Peyer's patch (tissue), 4 donors: ENCODE measurements at regions not wholly inside any gene's neighbourhood (a gene's known extent, or its start where the extent isn't known, plus 50 kb on each side); places are given as distances from the start of the nearest gene placed in this dataset.

Experiments used
- POLR2A ChIP-seq, 2 donors: fragments of 450-650 bp; IDR thresholded peaks; one replicate each; pipeline ENCODE4 v1.5.1; 2017; ENCODE audit warnings: antibody characterized with exemption in 2 of 2, mild to moderate bottlenecking in 2 of 2, moderate library complexity in 2 of 2
- TF ChIP-seq, protein P1 (sequence below), 6 experiments: fragments of 450-650 bp in 4 of 6; fragments of 200-600 bp in 2 of 6; sonication (generic) in 1 of 6; IDR thresholded peaks; one replicate each; pipeline ENCODE4 v1.5.1; 2017 to 2019; ENCODE audit warnings: antibody characterized with exemption in 6 of 6, mild to moderate bottlenecking in 3 of 6, moderate library complexity in 1 of 6

- TF ChIP-seq, protein P1, sequence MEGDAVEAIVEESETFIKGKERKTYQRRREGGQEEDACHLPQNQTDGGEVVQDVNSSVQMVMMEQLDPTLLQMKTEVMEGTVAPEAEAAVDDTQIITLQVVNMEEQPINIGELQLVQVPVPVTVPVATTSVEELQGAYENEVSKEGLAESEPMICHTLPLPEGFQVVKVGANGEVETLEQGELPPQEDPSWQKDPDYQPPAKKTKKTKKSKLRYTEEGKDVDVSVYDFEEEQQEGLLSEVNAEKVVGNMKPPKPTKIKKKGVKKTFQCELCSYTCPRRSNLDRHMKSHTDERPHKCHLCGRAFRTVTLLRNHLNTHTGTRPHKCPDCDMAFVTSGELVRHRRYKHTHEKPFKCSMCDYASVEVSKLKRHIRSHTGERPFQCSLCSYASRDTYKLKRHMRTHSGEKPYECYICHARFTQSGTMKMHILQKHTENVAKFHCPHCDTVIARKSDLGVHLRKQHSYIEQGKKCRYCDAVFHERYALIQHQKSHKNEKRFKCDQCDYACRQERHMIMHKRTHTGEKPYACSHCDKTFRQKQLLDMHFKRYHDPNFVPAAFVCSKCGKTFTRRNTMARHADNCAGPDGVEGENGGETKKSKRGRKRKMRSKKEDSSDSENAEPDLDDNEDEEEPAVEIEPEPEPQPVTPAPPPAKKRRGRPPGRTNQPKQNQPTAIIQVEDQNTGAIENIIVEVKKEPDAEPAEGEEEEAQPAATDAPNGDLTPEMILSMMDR (IDR thresholded peaks at IDR 0.05): no peak
- TF ChIP-seq POLR2A (IDR thresholded peaks at IDR 0.05): no peak
These were observed 54.8 kb upstream of the ZNF536 start for GRCh38 chr19:30317403-30317802.
